GM12878 (cell line): ENCODE measurements at regions not wholly inside any gene's neighbourhood (a gene's known extent, or its start where the extent isn't known, plus 50 kb on each side); places are given as distances from the start of the nearest gene placed in this dataset.

Source experiments
- CREB1 ChIP-seq: IDR thresholded peaks from 2 replicates; pipeline ENCODE4 v1.6.1; 2012; ENCODE audit warnings: low read depth, mild to moderate bottlenecking, inconsistent platforms
- CTCF ChIP-seq, 3 experiments: IDR thresholded peaks in 2 of 3; conservative IDR thresholded peaks in 1 of 3; 2 replicates each; pipeline ENCODE4 v1.5.1; 2011; ENCODE audit warnings: low read depth in 3 of 3, low read length in 3 of 3, mild to moderate bottlenecking in 3 of 3, control low read depth in 2 of 3, moderate library complexity in 2 of 3, inconsistent platforms in 1 of 3, mixed read lengths in 1 of 3; ENCODE audit not compliant: control insufficient read depth in 2 of 3, insufficient read depth in 1 of 3; ENCODE audit errors: extremely low read depth in 1 of 3
- EP300 ChIP-seq, 2 experiments: fragments of 150-350 bp in 1 of 2; IDR thresholded peaks; 2 replicates each; pipeline ENCODE4 v1.6.1; 2011 to 2012; ENCODE audit warnings: low read depth in 2 of 2, low read length in 2 of 2, borderline replicate concordance in 1 of 2, improper control_type of control experiment in 1 of 2, inconsistent platforms in 1 of 2; ENCODE audit not compliant: control insufficient read depth in 1 of 2
- EZH2 ChIP-seq: IDR thresholded peaks from 2 replicates; pipeline ENCODE4 v1.6.1; 2012; ENCODE audit warnings: low read depth, mild to moderate bottlenecking, control low read depth, inconsistent platforms, low read length, borderline replicate concordance; ENCODE audit not compliant: control insufficient read depth
- FOS ChIP-seq: IDR thresholded peaks from 3 replicates; pipeline ENCODE4 v1.6.1; 2011; ENCODE audit warnings: borderline replicate concordance; ENCODE audit not compliant: insufficient read length; ENCODE audit errors: extremely low read depth
- NBN ChIP-seq: fragments of 450-650 bp; IDR thresholded peaks from 2 replicates; pipeline ENCODE4 v1.6.1; 2016
- POLR2A ChIP-seq: IDR thresholded peaks from 2 replicates; pipeline ENCODE4 v1.6.1; 2011; ENCODE audit warnings: low read depth, mild to moderate bottlenecking, low read length
- POLR2AphosphoS5 ChIP-seq: IDR thresholded peaks from 2 replicates; pipeline ENCODE4 v1.6.1; 2011; ENCODE audit warnings: mild to moderate bottlenecking, low read length, inconsistent platforms
- SP1 ChIP-seq: IDR thresholded peaks from one replicate; pipeline ENCODE4 v1.6.1; 2011; ENCODE audit warnings: low read depth, low read length
- TAF1 ChIP-seq: IDR thresholded peaks from 2 replicates; pipeline ENCODE4 v1.6.1; 2011; ENCODE audit warnings: mild to moderate bottlenecking, low read depth, low read length, borderline replicate concordance
- ZZZ3 ChIP-seq: IDR thresholded peaks from 2 replicates; pipeline ENCODE4 v1.6.1; 2011; ENCODE audit warnings: low read depth; ENCODE audit not compliant: control insufficient read depth, insufficient read length

GRCh38 chr4:170872794-170873193, 783.0 kb upstream of the AADAT start:
- no peak for TF ChIP-seq CTCF (IDR thresholded peaks at IDR 0.05 in 2 of 3, conservative IDR thresholded peaks at IDR 0.05 in 1 of 3; ENCODE audit: control insufficient read depth in 2 of 3, extremely low read depth in 1 of 3, insufficient read depth in 1 of 3, low read depth in 3 of 3, low read length in 3 of 3)
- no peak for TF ChIP-seq ZZZ3
- no peak for TF ChIP-seq EZH2
- no peak for TF ChIP-seq TAF1
- no peak for TF ChIP-seq POLR2AphosphoS5
- no peak for TF ChIP-seq EP300 (IDR thresholded peaks at IDR 0.05; ENCODE audit: borderline replicate concordance in 1 of 2, control insufficient read depth in 1 of 2, low read depth in 2 of 2, low read length in 2 of 2)
- no peak for TF ChIP-seq NBN
- no peak for TF ChIP-seq POLR2A
- TF ChIP-seq FOS, result no peak
- TF ChIP-seq CREB1, result no peak
- TF ChIP-seq SP1, result no peak
